CD4-positive, CD25-positive, alpha-beta regulatory T cell (primary cell): ENCODE measurements at regions not wholly inside any gene's neighbourhood (a gene's known extent, or its start where the extent isn't known, plus 50 kb on each side); places are given as distances from the start of the nearest gene placed in this dataset.

ENCODE experiments used
- ATAC-seq, 2 donors: fragments of 150-1000 bp; cut with Tn5 transposase; one replicate each; pipeline ENCODE4 v1.10.0; 2021; ENCODE audit warnings: low read depth in 2 of 2, moderate number of reproducible peaks in 2 of 2, moderate library complexity in 1 of 2
- DNase-seq, 3 donors: peaks; one replicate each; pipeline versions ENCODE4 v3.0.0 to v3.0.0-alpha.2; 2012 to 2022; ENCODE audit warnings: mixed read lengths in 1 of 3
- H3K27ac ChIP-seq: one replicate; pipeline ENCODE4 v1.7.0; 2013; ENCODE audit warnings: mild to moderate bottlenecking, low read length; ENCODE audit not compliant: insufficient read depth, poor library complexity, severe bottlenecking
- H3K27me3 ChIP-seq: one replicate; pipeline ENCODE4 v1.7.0; 2013; ENCODE audit warnings: low read length; ENCODE audit not compliant: control insufficient read depth, insufficient read depth
- H3K36me3 ChIP-seq: one replicate; pipeline ENCODE4 v1.7.0; 2013; ENCODE audit warnings: mild to moderate bottlenecking, low read length, moderate library complexity; ENCODE audit not compliant: control insufficient read depth, insufficient read depth
- H3K4me1 ChIP-seq: 2 replicates; pipeline ENCODE4 v1.7.0; 2013; ENCODE audit warnings: mild to moderate bottlenecking, low read length; ENCODE audit not compliant: insufficient read depth, control insufficient read depth, poor library complexity, severe bottlenecking
- H3K4me3 ChIP-seq: one replicate; pipeline ENCODE4 v1.7.0; 2013; ENCODE audit warnings: low read depth, mild to moderate bottlenecking, low read length, moderate library complexity
- H3K9me3 ChIP-seq, 2 experiments: 1 replicate in 1 of 2; 2 replicates in 1 of 2; pipeline ENCODE4 v1.7.0; 2013; ENCODE audit warnings: low read length in 2 of 2, mild to moderate bottlenecking in 1 of 2, moderate library complexity in 1 of 2; ENCODE audit not compliant: control insufficient read depth in 2 of 2
- H3K27ac Mint-ChIP-seq, 3 donors: one replicate each; pipeline ENCODE4 v1.8.0; 2020 to 2022; ENCODE audit warnings: mild to moderate bottlenecking in 3 of 3, mixed read lengths in 3 of 3, moderate library complexity in 2 of 3
- H3K27me3 Mint-ChIP-seq: one replicate; pipeline ENCODE4 v1.8.0; 2022; ENCODE audit warnings: mild to moderate bottlenecking, mixed read lengths
- H3K36me3 Mint-ChIP-seq: one replicate; pipeline ENCODE4 v1.8.0; 2020; ENCODE audit warnings: mixed read lengths
- H3K4me1 Mint-ChIP-seq, 4 donors: one replicate each; pipeline ENCODE4 v1.8.0; 2020 to 2022; ENCODE audit warnings: mixed read lengths in 4 of 4, mild to moderate bottlenecking in 1 of 4
- H3K4me3 Mint-ChIP-seq, 4 donors: one replicate each; pipeline ENCODE4 v1.8.0; 2020 to 2022; ENCODE audit warnings: mild to moderate bottlenecking in 4 of 4, mixed read lengths in 4 of 4, moderate library complexity in 3 of 4
- H3K9me3 Mint-ChIP-seq, 7 donors: one replicate each; pipeline ENCODE4 v1.8.0; 2020 to 2022; ENCODE audit warnings: mixed read lengths in 7 of 7, mild to moderate bottlenecking in 3 of 7, moderate library complexity in 2 of 7

DNA sequence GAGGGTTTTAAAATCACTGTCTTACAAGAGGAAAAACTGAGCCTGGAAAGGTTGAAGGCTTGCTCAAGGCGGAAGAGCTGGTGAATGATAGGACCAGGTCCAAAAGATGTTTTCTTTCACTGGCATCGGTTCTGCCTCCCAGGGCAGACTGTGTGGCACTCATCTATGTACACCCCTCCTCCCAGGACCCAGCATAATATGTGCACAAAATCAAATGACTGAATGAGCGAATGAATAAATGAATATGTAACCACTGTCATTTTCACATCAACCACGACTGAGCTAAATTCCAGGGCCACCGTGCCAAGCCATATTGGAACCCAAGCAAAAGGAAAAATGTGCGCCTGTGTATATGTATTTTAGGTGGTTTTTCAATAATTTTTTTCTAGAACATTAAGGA is 99.3 kb upstream of the ZBTB40 start:
- H3K9me3 Mint-ChIP-seq, result peaks cover 0 to 2% (median 0%) of the 10 kb centered on the region in 7 donors
- no peaks in the 10 kb centered on the region for H3K36me3 ChIP-seq
- no peak overlapping the region for H3K4me3 Mint-ChIP-seq
- H3K27ac Mint-ChIP-seq, result no peak overlapping the region
- no peaks in the 10 kb centered on the region for H3K4me1 ChIP-seq
- no peak overlapping the region for H3K4me3 ChIP-seq
- ATAC-seq, result no peak
- peaks cover 0 to 12% (median 3%) of the 10 kb centered on the region in 4 donors for H3K4me1 Mint-ChIP-seq
- peaks cover 14% of the 10 kb centered on the region for H3K27me3 ChIP-seq
- no peaks in the 10 kb centered on the region for H3K9me3 ChIP-seq
- H3K36me3 Mint-ChIP-seq, result no peaks in the 10 kb centered on the region
- peaks cover 48% of the 10 kb centered on the region for H3K27me3 Mint-ChIP-seq
- DNase-seq, result no peak
- no peak overlapping the region for H3K27ac ChIP-seq

DNA sequence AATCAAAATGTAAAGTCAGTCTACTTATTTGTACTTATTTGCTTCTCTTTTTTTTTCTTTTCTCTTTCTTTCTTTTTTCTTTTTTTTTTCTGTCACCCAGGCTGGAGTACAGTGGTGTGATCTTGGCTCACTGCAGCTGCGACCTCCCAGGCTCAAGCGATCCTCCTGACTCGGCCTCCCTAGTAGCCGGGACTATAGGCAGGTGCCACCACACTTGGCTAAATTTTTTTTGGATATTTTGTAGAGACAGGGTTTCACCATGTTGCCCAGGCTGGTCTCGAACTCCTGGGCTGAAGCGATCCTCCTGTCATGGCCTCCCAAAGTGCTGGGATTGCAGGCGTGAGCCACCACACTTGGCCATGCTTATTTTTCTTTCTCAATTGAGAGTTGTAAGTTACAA is 98.8 kb upstream of the ZBTB40 start:
- Mint-ChIP-seq H3K27ac (no peak overlapping the region), H3K4me3 (no peak overlapping the region), H3K27me3 (peaks cover 45% of the 10 kb centered on the region), H3K36me3 (no peaks in the 10 kb centered on the region), H3K4me1 (peaks cover 0 to 12% (median 3%) of the 10 kb centered on the region in 4 donors), H3K9me3 (peaks cover 0 to 2% (median 0%) of the 10 kb centered on the region in 7 donors)
- no peaks in the 10 kb centered on the region for H3K36me3 ChIP-seq
- no peaks in the 10 kb centered on the region for H3K4me1 ChIP-seq
- peaks cover 14% of the 10 kb centered on the region for H3K27me3 ChIP-seq
- no peak overlapping the region for H3K27ac ChIP-seq
- DNase-seq (no peak), ATAC-seq (no peak)
- no peak overlapping the region for H3K4me3 ChIP-seq
- H3K9me3 ChIP-seq, result no peaks in the 10 kb centered on the region

DNA sequence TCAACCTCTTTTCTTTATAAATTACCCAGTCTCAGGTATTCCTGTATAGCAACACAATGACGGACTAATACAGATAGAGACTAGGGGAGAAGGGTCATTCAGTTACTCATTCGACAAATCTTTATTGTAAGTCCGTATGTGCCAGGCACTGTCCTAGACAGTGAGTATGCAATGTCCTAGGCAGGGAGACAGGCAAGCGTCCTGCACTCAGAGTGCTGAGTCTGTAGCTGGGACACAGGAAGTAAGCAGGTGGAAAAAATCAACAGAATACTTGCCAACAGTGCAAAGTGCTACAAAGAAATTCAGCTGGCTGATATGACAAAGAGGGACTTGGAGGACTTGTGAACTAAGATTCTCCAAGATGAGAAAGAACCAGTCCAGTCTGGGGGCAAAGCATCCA is 92.2 kb upstream of the ZBTB40 start:
- no peak overlapping the region for H3K27ac ChIP-seq
- peaks cover 10% of the 10 kb centered on the region for H3K27me3 ChIP-seq
- Mint-ChIP-seq H3K4me3 (no peak overlapping the region), H3K27me3 (peaks cover 11% of the 10 kb centered on the region), H3K27ac (no peak overlapping the region), H3K4me1 (no peaks in the 10 kb centered on the region), H3K9me3 (peaks cover 0 to 1% (median 0%) of the 10 kb centered on the region in 7 donors), H3K36me3 (no peaks in the 10 kb centered on the region)
- DNase-seq (no peak), ATAC-seq (no peak)
- no peak overlapping the region for H3K4me3 ChIP-seq
- no peaks in the 10 kb centered on the region for H3K4me1 ChIP-seq
- H3K36me3 ChIP-seq, result no peaks in the 10 kb centered on the region
- H3K9me3 ChIP-seq, result no peaks in the 10 kb centered on the region

DNA sequence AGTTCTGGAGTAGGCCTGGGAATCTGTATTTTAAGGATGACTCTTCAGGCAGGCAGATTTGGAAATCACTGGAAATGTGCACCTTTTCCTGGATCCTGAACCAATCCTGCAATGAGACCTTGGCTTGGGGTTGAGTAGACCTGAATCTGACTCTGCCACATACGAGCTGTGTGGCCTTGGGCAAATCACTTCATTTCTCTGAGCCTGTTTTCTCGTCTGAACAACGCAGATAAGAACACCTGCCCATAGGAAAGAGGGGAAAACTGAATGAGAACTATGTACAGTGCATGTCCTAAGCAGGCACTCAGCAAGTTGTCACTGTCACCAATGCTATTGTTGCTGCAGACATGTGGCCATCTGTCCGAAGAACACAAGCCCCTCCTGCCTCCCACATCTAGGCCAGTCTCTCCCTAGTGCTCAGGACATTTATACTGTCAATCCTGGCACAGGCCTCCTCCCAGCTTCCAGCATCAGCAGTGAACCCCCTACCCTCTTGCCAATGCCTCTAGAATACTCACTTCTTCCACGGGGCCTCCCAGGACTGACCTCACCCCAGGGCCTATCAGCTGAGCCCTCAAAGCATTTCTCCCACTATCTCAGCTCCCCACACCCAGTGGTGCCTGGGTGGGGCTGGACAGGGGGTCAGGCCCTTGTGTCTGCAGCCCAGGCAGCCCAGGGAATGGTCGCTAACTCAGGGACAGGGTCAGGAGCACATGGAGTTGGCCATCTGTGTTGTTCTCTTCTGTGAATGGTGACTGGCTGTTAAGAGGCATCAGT is 88.8 kb upstream of the ZBTB40 start:
- Histone ChIP-seq H3K27me3 (peaks cover 9% of the 10 kb centered on the region), H3K9me3 (no peaks in the 10 kb centered on the region), H3K4me1 (no peaks in the 10 kb centered on the region), H3K27ac (no peak overlapping the region), H3K4me3 (no peak overlapping the region), H3K36me3 (no peaks in the 10 kb centered on the region)
- ATAC-seq, result no peak
- no peak for DNase-seq
- H3K9me3 Mint-ChIP-seq, result peaks cover 0 to 1% (median 0%) of the 10 kb centered on the region in 7 donors
- no peaks in the 10 kb centered on the region for H3K36me3 Mint-ChIP-seq
- H3K27ac Mint-ChIP-seq, result no peak overlapping the region
- peaks cover 22% of the 10 kb centered on the region for H3K27me3 Mint-ChIP-seq
- H3K4me3 Mint-ChIP-seq, result no peak overlapping the region
- no peaks in the 10 kb centered on the region for H3K4me1 Mint-ChIP-seq

DNA sequence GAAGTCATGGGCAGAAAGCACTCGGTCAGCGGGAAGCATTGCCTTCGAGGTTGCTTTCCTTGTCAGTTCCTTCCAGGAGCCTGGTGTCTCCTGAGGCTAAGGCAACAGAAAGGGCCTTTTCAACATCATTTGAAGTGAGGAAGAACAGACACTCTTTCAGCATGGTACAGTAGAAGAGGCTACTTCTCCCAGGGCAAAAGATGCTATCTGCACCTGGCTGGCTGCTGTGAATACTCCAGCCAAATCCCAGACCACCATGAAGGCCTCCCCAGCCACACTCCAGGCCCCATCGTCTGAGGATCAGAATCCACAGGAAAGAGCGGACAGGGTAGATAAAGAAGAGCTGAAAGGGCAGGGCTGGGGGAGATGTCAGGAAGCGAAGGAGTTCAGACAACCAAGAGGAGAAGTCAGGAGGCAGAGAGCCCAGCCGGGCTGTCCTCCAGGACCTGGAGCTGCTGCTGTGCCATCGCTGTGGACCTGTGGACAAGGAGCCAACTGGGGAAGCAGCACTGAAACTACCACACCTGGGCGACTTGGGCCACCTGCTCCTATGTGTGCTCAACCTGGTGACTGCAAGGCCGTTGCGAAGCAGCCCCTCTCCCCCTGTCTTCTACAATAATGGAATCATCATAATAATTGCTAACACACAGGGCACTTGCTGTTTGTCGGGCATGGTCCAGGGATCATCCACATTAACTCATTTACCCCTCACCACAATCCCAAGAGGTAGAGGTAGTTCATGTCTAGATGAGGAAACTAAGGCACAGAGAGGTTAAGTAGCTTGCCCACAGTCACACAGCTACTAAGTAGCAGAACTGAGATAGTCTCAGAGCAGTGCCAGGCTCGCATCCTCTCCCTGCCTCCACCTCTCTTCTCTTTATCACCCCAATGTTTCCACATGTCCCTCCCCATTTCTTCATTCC is 88.0 kb upstream of the ZBTB40 start:
- Mint-ChIP-seq H3K27ac (peak overlapping the region in 1 of 3 donors; percentile 66), H3K4me3 (no peak overlapping the region)
- ATAC-seq, result no peak

DNA sequence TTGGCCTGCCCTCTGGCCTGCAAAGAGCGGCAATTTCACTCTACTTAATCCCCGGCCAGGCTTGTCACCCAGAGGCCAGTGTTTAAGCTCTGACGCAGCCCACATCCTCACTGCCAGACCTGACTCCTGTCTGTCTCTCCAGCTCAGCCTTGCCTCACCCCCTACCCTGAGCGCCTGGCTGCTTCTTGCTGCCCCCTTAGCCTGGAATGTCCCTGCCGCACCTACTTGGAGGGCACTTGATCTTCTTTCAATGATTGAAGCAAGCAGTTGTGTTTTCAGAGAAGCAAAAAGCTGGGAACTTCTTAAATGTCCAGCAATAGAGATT is 87.4 kb upstream of the ZBTB40 start:
- Mint-ChIP-seq H3K27me3 (peaks cover 22% of the 10 kb centered on the region), H3K4me3 (no peak overlapping the region), H3K4me1 (no peaks in the 10 kb centered on the region), H3K36me3 (no peaks in the 10 kb centered on the region), H3K9me3 (peaks cover 0 to 1% (median 0%) of the 10 kb centered on the region in 7 donors), H3K27ac (no peak overlapping the region)
- ATAC-seq, result no peak
- Histone ChIP-seq H3K36me3 (no peaks in the 10 kb centered on the region), H3K27ac (no peak overlapping the region), H3K27me3 (peaks cover 6% of the 10 kb centered on the region), H3K4me3 (no peak overlapping the region), H3K9me3 (no peaks in the 10 kb centered on the region), H3K4me1 (no peaks in the 10 kb centered on the region)
- no peak for DNase-seq

More for the DNA sequence above, 88.0 kb upstream of the ZBTB40 start:
- H3K9me3 Mint-ChIP-seq, result peaks cover 0 to 1% (median 0%) of the 10 kb centered on the region in 7 donors
- Histone ChIP-seq H3K4me3 (no peak overlapping the region), H3K4me1 (no peaks in the 10 kb centered on the region), H3K27me3 (peaks cover 9% of the 10 kb centered on the region), H3K27ac (no peak overlapping the region), H3K9me3 (no peaks in the 10 kb centered on the region), H3K36me3 (no peaks in the 10 kb centered on the region)
- peaks cover 25% of the 10 kb centered on the region for H3K27me3 Mint-ChIP-seq
- H3K4me1 Mint-ChIP-seq, result no peaks in the 10 kb centered on the region
- DNase-seq, result no peak
- no peaks in the 10 kb centered on the region for H3K36me3 Mint-ChIP-seq

DNA sequence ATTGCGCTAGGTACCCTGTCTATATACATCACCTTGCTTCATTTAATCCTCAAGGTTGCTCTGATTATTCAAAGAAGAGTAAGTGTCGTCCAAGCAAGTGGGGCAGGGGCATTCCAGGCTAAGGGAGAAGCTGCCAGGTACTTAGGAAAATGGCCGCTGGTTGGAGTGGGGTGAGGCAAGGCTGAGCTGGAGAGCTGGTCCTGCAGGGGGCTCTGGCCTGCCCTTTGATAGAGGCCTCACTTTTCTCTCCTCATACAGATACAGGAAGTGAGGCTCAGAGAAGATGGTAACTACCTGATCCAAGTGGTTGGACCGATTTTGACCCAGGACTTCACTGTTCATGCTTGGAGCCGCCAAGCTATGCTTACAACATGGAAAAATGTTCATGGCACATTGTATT is 86.9 kb upstream of the ZBTB40 start:
- Histone ChIP-seq H3K4me3 (no peak overlapping the region), H3K4me1 (no peaks in the 10 kb centered on the region), H3K27ac (no peak overlapping the region), H3K27me3 (peaks cover 3% of the 10 kb centered on the region), H3K36me3 (no peaks in the 10 kb centered on the region), H3K9me3 (no peaks in the 10 kb centered on the region)
- Mint-ChIP-seq H3K36me3 (no peaks in the 10 kb centered on the region), H3K4me3 (no peak overlapping the region), H3K9me3 (no peaks in the 10 kb centered on the region), H3K27ac (no peak overlapping the region), H3K27me3 (peaks cover 22% of the 10 kb centered on the region), H3K4me1 (no peaks in the 10 kb centered on the region)
- ATAC-seq (no peak), DNase-seq (no peak)
